Coronary artery (tissue), 2 donors: ENCODE measurements at regions not wholly inside any gene's neighbourhood (a gene's known extent, or its start where the extent isn't known, plus 50 kb on each side); places are given as distances from the start of the nearest gene placed in this dataset.

Experiments used
- DNase-seq: peaks from one replicate; pipeline ENCODE4 v3.0.0-alpha.2; 2017; ENCODE audit warnings: low spot score
- H3K27ac ChIP-seq, 2 donors: fragments of 200-600 bp; sonication (generic); one replicate each; pipeline ENCODE4 v1.5.1; 2016 to 2019
- H3K4me3 ChIP-seq: fragments of 200-600 bp; sonication (generic); 2 replicates; pipeline ENCODE4 v1.5.1; 2016; ENCODE audit warnings: mild to moderate bottlenecking, moderate library complexity
- TF ChIP-seq, protein P1 (sequence below): fragments of 200-600 bp; sonication (generic); IDR thresholded peaks from one replicate; pipeline ENCODE4 v1.5.1; 2019; ENCODE audit warnings: antibody characterized with exemption

DNA sequence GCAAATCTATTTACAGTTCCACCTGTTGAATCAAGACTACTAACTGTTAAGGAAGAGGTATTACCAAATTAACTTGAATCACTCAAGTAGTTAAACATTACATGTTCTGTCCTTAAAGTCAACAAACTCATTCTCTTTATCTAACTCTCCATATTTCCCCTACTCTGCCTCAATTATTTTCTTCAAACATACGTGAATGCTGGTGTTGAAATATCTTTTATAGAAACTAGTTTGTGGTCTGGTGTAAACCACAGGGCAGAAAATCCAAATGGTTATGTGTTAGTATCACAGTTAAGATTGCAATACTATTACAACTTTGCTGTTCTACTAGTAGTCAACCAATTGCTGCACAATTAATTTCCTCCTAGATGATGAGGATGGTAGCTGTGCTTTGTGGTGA, 603.5 kb downstream of the KCTD16 start:
- H3K27ac ChIP-seq = no peak overlapping the region
- TF ChIP-seq, protein P1, sequence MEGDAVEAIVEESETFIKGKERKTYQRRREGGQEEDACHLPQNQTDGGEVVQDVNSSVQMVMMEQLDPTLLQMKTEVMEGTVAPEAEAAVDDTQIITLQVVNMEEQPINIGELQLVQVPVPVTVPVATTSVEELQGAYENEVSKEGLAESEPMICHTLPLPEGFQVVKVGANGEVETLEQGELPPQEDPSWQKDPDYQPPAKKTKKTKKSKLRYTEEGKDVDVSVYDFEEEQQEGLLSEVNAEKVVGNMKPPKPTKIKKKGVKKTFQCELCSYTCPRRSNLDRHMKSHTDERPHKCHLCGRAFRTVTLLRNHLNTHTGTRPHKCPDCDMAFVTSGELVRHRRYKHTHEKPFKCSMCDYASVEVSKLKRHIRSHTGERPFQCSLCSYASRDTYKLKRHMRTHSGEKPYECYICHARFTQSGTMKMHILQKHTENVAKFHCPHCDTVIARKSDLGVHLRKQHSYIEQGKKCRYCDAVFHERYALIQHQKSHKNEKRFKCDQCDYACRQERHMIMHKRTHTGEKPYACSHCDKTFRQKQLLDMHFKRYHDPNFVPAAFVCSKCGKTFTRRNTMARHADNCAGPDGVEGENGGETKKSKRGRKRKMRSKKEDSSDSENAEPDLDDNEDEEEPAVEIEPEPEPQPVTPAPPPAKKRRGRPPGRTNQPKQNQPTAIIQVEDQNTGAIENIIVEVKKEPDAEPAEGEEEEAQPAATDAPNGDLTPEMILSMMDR = no peak
- no peak for DNase-seq
- no peak overlapping the region for H3K4me3 ChIP-seq

DNA sequence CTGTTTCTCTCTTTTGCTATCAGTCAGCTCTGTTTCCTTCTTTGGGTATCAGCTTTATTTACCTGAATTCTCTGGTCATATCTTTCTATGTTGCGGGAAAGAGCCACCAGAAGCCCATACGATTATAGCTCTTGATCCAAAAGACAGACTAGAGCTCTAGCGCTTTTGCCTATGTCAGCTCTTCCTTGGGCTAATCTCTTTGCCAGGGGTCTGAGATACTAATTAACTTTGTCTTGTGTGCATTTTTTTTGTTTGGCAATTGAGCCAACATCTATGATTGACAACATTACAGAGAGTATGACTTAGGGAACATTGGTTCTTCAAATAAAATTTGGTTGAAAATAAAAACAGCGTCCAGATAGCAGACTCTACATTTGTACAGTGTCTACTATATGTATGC, 603.0 kb downstream of the KCTD16 start:
- Histone ChIP-seq H3K4me3 (no peak overlapping the region), H3K27ac (no peak overlapping the region)
- TF ChIP-seq, protein P1 = no peak
- DNase-seq = no peak

DNA sequence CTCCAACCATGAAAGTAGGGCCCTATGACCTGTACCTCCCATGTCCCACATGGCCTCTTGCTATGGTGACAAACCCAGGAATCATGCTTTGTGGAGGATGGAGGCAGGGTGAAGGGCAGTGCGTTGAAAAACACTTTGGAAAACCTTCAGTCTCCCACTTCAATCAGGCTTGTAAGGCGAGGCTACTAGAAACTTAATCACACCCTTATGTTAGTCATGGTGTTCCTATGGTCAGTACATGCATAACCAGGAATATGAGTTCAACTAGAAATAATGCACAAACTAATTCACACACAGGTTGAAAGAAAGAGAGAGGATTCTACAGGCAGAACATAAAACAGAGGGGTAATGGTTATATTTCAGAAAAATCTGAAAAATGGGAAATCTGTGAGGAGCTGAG, 601.1 kb downstream of the KCTD16 start:
- no peak for DNase-seq
- no peak overlapping the region for H3K4me3 ChIP-seq
- H3K27ac ChIP-seq = no peak overlapping the region
- TF ChIP-seq, protein P1 = no peak

DNA sequence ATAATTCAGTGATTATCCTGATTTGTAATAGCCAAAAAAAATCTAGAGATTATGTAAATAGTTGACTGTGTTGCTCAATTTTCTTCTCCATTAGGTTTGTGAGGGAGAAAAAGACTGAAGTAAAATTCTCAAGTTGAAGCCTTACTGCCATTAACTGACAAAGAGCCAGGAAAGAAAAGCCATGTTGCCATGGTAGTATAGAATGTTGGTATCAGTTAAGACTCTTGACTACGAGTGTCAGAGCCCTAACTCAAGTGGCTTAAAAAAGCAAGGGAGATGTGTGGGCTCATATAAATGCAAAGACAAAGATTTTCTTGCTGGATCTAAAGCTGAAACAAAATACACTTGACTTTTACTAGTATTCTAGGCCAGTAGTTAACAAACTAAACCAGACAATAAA, 571.7 kb downstream of the KCTD16 start:
- no peak overlapping the region for H3K27ac ChIP-seq
- TF ChIP-seq, protein P1 = no peak
- no peak for DNase-seq
- no peak overlapping the region for H3K4me3 ChIP-seq

DNA sequence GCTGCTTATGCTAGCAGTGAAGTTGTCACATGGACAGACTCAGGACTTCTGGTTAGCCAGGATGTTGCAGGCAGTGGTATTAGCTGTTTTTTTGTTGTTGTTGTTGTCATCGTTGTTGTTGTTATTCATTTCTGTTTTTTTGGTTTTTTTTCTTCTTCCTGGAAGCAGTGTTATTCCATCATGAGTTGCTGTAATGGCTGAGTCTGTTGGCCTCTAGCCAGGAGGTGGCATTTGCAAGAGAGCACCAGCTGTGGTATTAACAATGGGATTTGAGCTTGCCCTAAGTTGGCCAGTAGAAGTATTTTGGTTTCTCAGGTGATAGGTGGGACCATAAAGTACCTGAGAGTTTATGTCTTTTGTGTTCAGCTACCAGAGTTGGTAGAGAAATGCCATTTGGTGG, 561.1 kb downstream of the KCTD16 start:
- H3K27ac ChIP-seq = no peak overlapping the region
- no peak overlapping the region for H3K4me3 ChIP-seq
- DNase-seq = no peak
- TF ChIP-seq, protein P1 = no peak

DNA sequence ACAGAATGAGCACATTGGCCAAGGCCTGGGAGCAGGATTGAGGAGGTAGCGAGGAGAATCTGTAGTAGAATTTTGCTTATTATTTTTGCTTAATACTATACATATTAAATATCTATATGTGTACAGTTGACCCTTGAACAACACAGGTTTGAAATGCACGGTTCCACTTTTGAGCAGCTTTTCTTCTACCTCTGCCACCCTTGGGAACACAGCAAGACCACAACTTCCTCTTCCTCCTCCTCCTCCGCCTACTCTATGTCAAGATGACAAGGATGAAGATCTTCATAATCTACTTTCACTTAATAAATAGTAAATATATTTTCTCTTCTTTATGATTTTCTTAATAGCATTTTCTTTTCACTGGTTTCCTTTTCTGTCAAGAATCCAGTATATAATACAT, 541.4 kb downstream of the KCTD16 start:
- TF ChIP-seq, protein P1 = no peak
- no peak overlapping the region for H3K27ac ChIP-seq
- H3K4me3 ChIP-seq = no peak overlapping the region
- no peak for DNase-seq

DNA sequence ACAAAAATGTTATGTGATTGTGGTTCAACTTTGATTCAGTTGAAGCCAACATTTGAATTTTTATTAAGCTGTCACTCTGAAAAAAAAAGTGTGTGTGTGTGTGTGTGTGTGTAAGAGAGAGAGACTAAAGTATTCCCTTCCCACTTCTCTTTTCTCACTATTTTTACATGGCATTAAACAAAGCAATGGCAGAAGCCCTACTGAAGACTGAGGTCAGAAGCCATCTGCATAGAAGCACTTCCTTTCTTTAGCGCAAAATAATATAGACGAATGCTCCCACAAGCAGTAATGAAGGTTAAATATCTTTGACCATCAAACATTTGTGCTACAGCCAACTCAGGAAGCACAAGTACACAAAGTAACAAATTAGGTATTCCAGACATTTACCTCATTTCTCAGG, 540.5 kb downstream of the KCTD16 start:
- Histone ChIP-seq H3K4me3 (no peak overlapping the region), H3K27ac (no peak overlapping the region)
- TF ChIP-seq, protein P1 = no peak
- DNase-seq = no peak
